ENCODE measurements at regions not wholly inside any gene's neighbourhood (a gene's known extent, or its start where the extent isn't known, plus 50 kb on each side); places are given as distances from the start of the nearest gene placed in this dataset.

GRCh38 chr20:36104244-36104643 is 50.3 kb upstream of the EPB41L1 start:
- H3K9me3 ChIP-seq: no peaks in the 10 kb centered on the region
- no peak overlapping the region for H3K4me3 ChIP-seq
- intact Hi-C loops (cut with DNase I; ENCODE audit: low total_unique reads): no loop called here
- no peaks in the 10 kb centered on the region for H3K4me1 ChIP-seq
- TF ChIP-seq, protein P1, sequence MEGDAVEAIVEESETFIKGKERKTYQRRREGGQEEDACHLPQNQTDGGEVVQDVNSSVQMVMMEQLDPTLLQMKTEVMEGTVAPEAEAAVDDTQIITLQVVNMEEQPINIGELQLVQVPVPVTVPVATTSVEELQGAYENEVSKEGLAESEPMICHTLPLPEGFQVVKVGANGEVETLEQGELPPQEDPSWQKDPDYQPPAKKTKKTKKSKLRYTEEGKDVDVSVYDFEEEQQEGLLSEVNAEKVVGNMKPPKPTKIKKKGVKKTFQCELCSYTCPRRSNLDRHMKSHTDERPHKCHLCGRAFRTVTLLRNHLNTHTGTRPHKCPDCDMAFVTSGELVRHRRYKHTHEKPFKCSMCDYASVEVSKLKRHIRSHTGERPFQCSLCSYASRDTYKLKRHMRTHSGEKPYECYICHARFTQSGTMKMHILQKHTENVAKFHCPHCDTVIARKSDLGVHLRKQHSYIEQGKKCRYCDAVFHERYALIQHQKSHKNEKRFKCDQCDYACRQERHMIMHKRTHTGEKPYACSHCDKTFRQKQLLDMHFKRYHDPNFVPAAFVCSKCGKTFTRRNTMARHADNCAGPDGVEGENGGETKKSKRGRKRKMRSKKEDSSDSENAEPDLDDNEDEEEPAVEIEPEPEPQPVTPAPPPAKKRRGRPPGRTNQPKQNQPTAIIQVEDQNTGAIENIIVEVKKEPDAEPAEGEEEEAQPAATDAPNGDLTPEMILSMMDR (IDR thresholded peaks at IDR 0.05): no peak
- TF ChIP-seq POLR2A (IDR thresholded peaks at IDR 0.05): no peak
- H3K27me3 ChIP-seq: no peaks in the 10 kb centered on the region
- H3K36me3 ChIP-seq: no peaks in the 10 kb centered on the region
- no peak overlapping the region for H3K27ac ChIP-seq
- DNase-seq: no peak
